Loucy (cell line): ENCODE measurements at regions not wholly inside any gene's neighbourhood (a gene's known extent, or its start where the extent isn't known, plus 50 kb on each side); places are given as distances from the start of the nearest gene placed in this dataset.
A peak's percentile ranks its signal among the peaks of the same experiment; 100 is the strongest.

ENCODE experiments used
- H2AFZ ChIP-seq: fragments of 200-600 bp; sonication (generic); 2 replicates; pipeline ENCODE4 v1.6.0; 2016; ENCODE audit warnings: antibody characterized with exemption, mild to moderate bottlenecking, low read length, moderate library complexity
- H3F3A ChIP-seq: fragments of 200-600 bp; 2 replicates; pipeline ENCODE4 v1.6.0; 2016; ENCODE audit warnings: antibody characterized with exemption, low read depth, mild to moderate bottlenecking
- H3K27me3 ChIP-seq: fragments of 200-600 bp; sonication (generic); 2 replicates; pipeline ENCODE4 v1.6.1; 2014; ENCODE audit warnings: low read length, mild to moderate bottlenecking; ENCODE audit not compliant: insufficient read depth, poor library complexity, severe bottlenecking
- H3K36me3 ChIP-seq: fragments of 200-600 bp; sonication (generic); 2 replicates; pipeline ENCODE4 v1.6.1; 2016; ENCODE audit warnings: low read length; ENCODE audit not compliant: insufficient read depth
- H3K4me1 ChIP-seq: fragments of 200-600 bp; sonication (generic); 2 replicates; pipeline ENCODE4 v1.5.1; 2014; ENCODE audit warnings: low read length, mild to moderate bottlenecking; ENCODE audit not compliant: insufficient read depth, poor library complexity, severe bottlenecking
- H3K4me2 ChIP-seq: fragments of 200-600 bp; sonication (generic); 2 replicates; pipeline ENCODE4 v1.6.0; 2014; ENCODE audit warnings: antibody characterized with exemption, low read length, low read depth, mild to moderate bottlenecking; ENCODE audit not compliant: poor library complexity, severe bottlenecking
- H3K4me3 ChIP-seq: fragments of 200-600 bp; sonication (generic); 2 replicates; pipeline ENCODE4 v1.5.1; 2014; ENCODE audit warnings: low read length, mild to moderate bottlenecking, mixed read lengths; ENCODE audit not compliant: poor library complexity, severe bottlenecking
- H3K79me2 ChIP-seq: fragments of 200-600 bp; sonication (generic); 2 replicates; pipeline ENCODE4 v1.6.1; 2014; ENCODE audit warnings: low read length; ENCODE audit not compliant: insufficient read depth
- H3K9ac ChIP-seq: fragments of 200-600 bp; sonication (generic); 2 replicates; pipeline ENCODE4 v1.6.0; 2014; ENCODE audit warnings: mild to moderate bottlenecking, low read depth, low read length, moderate library complexity; ENCODE audit not compliant: poor library complexity, severe bottlenecking
- H3K9me2 ChIP-seq: fragments of 200-600 bp; sonication (generic); replicated peaks from 2 replicates; pipeline ENCODE4 v1.6.1; 2016; ENCODE audit warnings: low read depth, low read length, mixed read lengths
- H3K9me3 ChIP-seq: fragments of 200-600 bp; sonication (generic); 2 replicates; pipeline ENCODE4 v1.6.1; 2014; ENCODE audit warnings: mild to moderate bottlenecking, antibody characterized with exemption, low read length, low read depth; ENCODE audit not compliant: insufficient read depth
- H4K20me1 ChIP-seq: fragments of 200-600 bp; sonication (generic); 2 replicates; pipeline ENCODE4 v1.6.0; 2014; ENCODE audit warnings: antibody characterized with exemption, low read length, mild to moderate bottlenecking; ENCODE audit not compliant: insufficient read depth, poor library complexity, severe bottlenecking
- CTCF ChIP-seq: fragments of 200-600 bp; sonication (generic); conservative IDR thresholded peaks from 2 replicates; pipeline ENCODE4 v1.5.1; 2014; ENCODE audit warnings: mild to moderate bottlenecking, antibody characterized with exemption, low read length
- EZH2phosphoT487 ChIP-seq: fragments of 200-600 bp; IDR thresholded peaks from 2 replicates; pipeline ENCODE4 v1.6.1; 2018; ENCODE audit warnings: antibody characterized with exemption, mild to moderate bottlenecking, moderate library complexity, borderline replicate concordance

- Histone ChIP-seq H4K20me1 (no peaks in the 10 kb centered on the region), H3K9ac (no peak overlapping the region), H2AFZ (no peak overlapping the region), H3K79me2 (no peaks in the 10 kb centered on the region), H3K27me3 (no peaks in the 10 kb centered on the region), H3K4me2 (peak overlapping the region; percentile 65), H3K4me3 (peak overlapping the region; percentile 53), H3K4me1 (peaks cover 20% of the 10 kb centered on the region), H3F3A (0 out of 2 replicates have a peak, but pooled peaks cover 4% of the 10 kb centered on the region), H3K9me2 (no peaks in the 10 kb centered on the region), H3K9me3 (no peaks in the 10 kb centered on the region), H3K36me3 (no peaks in the 10 kb centered on the region)
- TF ChIP-seq CTCF (no peak), EZH2phosphoT487 (no peak)
Observed at GRCh38 chr12:24600551-24600950, 348.4 kb downstream of the BCAT1 start.

GRCh38 chr12:24599736-24600135 is 349.2 kb downstream of the BCAT1 start:
- Histone ChIP-seq H4K20me1 (no peaks in the 10 kb centered on the region), H3K79me2 (no peaks in the 10 kb centered on the region), H3K36me3 (no peaks in the 10 kb centered on the region), H3K9ac (no peak overlapping the region), H3K9me2 (no peaks in the 10 kb centered on the region), H3K4me3 (no peak overlapping the region), H2AFZ (no peak overlapping the region), H3F3A (0 out of 2 replicates have a peak, but pooled peaks cover 4% of the 10 kb centered on the region), H3K4me2 (no peak overlapping the region), H3K4me1 (peaks cover 20% of the 10 kb centered on the region), H3K9me3 (no peaks in the 10 kb centered on the region), H3K27me3 (no peaks in the 10 kb centered on the region)
- TF ChIP-seq EZH2phosphoT487 (no peak), CTCF (no peak)

- Histone ChIP-seq H3K9me2 (no peaks in the 10 kb centered on the region), H3K36me3 (no peaks in the 10 kb centered on the region), H3K27me3 (no peaks in the 10 kb centered on the region), H3K4me2 (no peak overlapping the region), H3F3A (0 out of 2 replicates have a peak, but pooled peaks cover 4% of the 10 kb centered on the region), H4K20me1 (no peaks in the 10 kb centered on the region), H3K9me3 (no peaks in the 10 kb centered on the region), H3K79me2 (no peaks in the 10 kb centered on the region), H3K4me1 (peaks cover 24% of the 10 kb centered on the region), H3K9ac (no peak overlapping the region), H3K4me3 (no peak overlapping the region), H2AFZ (no peak overlapping the region)
- TF ChIP-seq EZH2phosphoT487 = no peak
- TF ChIP-seq CTCF = no peak
Observed at GRCh38 chr12:24597580-24597979, 351.3 kb downstream of the BCAT1 start.
